GM12878 (cell line): ENCODE measurements at regions not wholly inside any gene's neighbourhood (a gene's known extent, or its start where the extent isn't known, plus 50 kb on each side); places are given as distances from the start of the nearest gene placed in this dataset.

Source experiments
- ATF2 ChIP-seq: IDR thresholded peaks from 2 replicates; pipeline ENCODE4 v1.6.1; 2012; ENCODE audit warnings: low read length, inconsistent platforms
- CEBPB ChIP-seq, 2 experiments: fragments of 150-350 bp in 1 of 2; IDR thresholded peaks; 2 replicates each; pipeline ENCODE4 v1.6.1; 2012 to 2014; ENCODE audit warnings: low read depth in 2 of 2, low read length in 2 of 2, borderline replicate concordance in 1 of 2, inconsistent platforms in 1 of 2
- ELK1 ChIP-seq: IDR thresholded peaks from 2 replicates; pipeline ENCODE4 v1.6.1; 2012; ENCODE audit warnings: low read depth, low read length, improper control_type of control experiment
- MXI1 ChIP-seq: fragments of 150-350 bp; IDR thresholded peaks from 2 replicates; pipeline ENCODE4 v1.6.1; 2011; ENCODE audit warnings: low read depth, mild to moderate bottlenecking, inconsistent platforms, low read length, improper control_type of control experiment
- POLR2AphosphoS5 ChIP-seq: IDR thresholded peaks from 2 replicates; pipeline ENCODE4 v1.6.1; 2011; ENCODE audit warnings: mild to moderate bottlenecking, low read length, inconsistent platforms
- RAD51 ChIP-seq: fragments of 450-650 bp; IDR thresholded peaks from 2 replicates; pipeline ENCODE4 v1.6.1; 2016; ENCODE audit warnings: moderate library complexity, mild to moderate bottlenecking, inconsistent platforms
- REST ChIP-seq: IDR thresholded peaks from 2 replicates; pipeline ENCODE4 v1.6.1; 2012; ENCODE audit warnings: mild to moderate bottlenecking, low read depth, low read length
- SMAD1 ChIP-seq: fragments of 450-650 bp; IDR thresholded peaks from 2 replicates; pipeline ENCODE4 v1.6.1; 2018; ENCODE audit warnings: mild to moderate bottlenecking, low read depth; ENCODE audit not compliant: partially characterized antibody
- YY1 ChIP-seq: IDR thresholded peaks from 2 replicates; pipeline ENCODE4 v1.6.1; 2011; ENCODE audit warnings: low read depth, mild to moderate bottlenecking, low read length
- ZNF24 ChIP-seq: fragments of 450-650 bp; IDR thresholded peaks from 2 replicates; pipeline ENCODE4 v1.6.1; 2017; ENCODE audit warnings: antibody characterized with exemption, mild to moderate bottlenecking
- ZNF274 ChIP-seq: IDR thresholded peaks from one replicate; pipeline ENCODE4 v1.8.0; 2011; ENCODE audit not compliant: insufficient read length, insufficient read depth

- TF ChIP-seq ZNF274: no peak
- TF ChIP-seq MXI1: no peak
- TF ChIP-seq ATF2: no peak
- no peak for TF ChIP-seq RAD51
- TF ChIP-seq SMAD1: no peak
- no peak for TF ChIP-seq YY1
- no peak for TF ChIP-seq ELK1
- TF ChIP-seq ZNF24: no peak
- no peak for TF ChIP-seq POLR2AphosphoS5
- no peak for TF ChIP-seq REST
- no peak for TF ChIP-seq CEBPB (IDR thresholded peaks at IDR 0.05; ENCODE audit: borderline replicate concordance in 1 of 2, low read depth in 2 of 2, low read length in 2 of 2)
Observed at GRCh38 chr2:38228753-38229152, 148.3 kb downstream of the ATL2 start.
